Adrenal gland (tissue), 9 donors: ENCODE measurements at regions not wholly inside any gene's neighbourhood (a gene's known extent, or its start where the extent isn't known, plus 50 kb on each side); places are given as distances from the start of the nearest gene placed in this dataset.

Experiments
- DNase-seq, 7 donors: peaks; one replicate each; pipeline ENCODE4 v3.0.0-alpha.2; 2019 to 2020
- H3K27ac ChIP-seq, 5 donors: fragments of 200-600 bp; sonication (generic) in 4 of 5; 1 replicate in 3 of 5; 2 replicates in 2 of 5; pipeline versions ENCODE4 v1.5.1 to v1.8.0; 2016 to 2020; ENCODE audit warnings: mild to moderate bottlenecking in 1 of 5
- H3K27me3 ChIP-seq: fragments of 200-600 bp; 2 replicates; pipeline ENCODE4 v1.8.0; 2021
- H3K36me3 ChIP-seq, 2 donors: fragments of 200-600 bp; replicated peaks in 1 of 2; 1 replicate in 1 of 2; 2 replicates in 1 of 2; pipeline versions ENCODE4 v1.5.1 to v1.8.0; 2018 to 2022
- H3K4me1 ChIP-seq, 2 donors: fragments of 200-600 bp; replicated peaks in 1 of 2; 1 replicate in 1 of 2; 2 replicates in 1 of 2; pipeline versions ENCODE4 v1.5.1 to v1.8.0; 2018 to 2021
- H3K4me3 ChIP-seq, 4 donors: fragments of 200-600 bp; sonication (generic) in 3 of 4; one replicate each; pipeline ENCODE4 v1.5.1; 2016 to 2018
- H3K9me3 ChIP-seq, 3 donors: fragments of 200-600 bp; sonication (generic) in 1 of 3; replicated peaks in 1 of 3; 1 replicate in 2 of 3; 2 replicates in 1 of 3; pipeline versions ENCODE4 v1.5.1 to v1.8.0; 2016 to 2021
- POLR2A ChIP-seq, 2 donors: fragments of 450-650 bp; IDR thresholded peaks; one replicate each; pipeline ENCODE4 v1.6.1; 2017; ENCODE audit warnings: antibody characterized with exemption in 2 of 2, mild to moderate bottlenecking in 2 of 2, moderate library complexity in 1 of 2
- WGBS, 4 donors: extraction: QIAGEN DNeasy Blood & Tissue Kit in 2 of 4; methylation state at CpG; one replicate each; pipeline versions ENCODE4 v1.1.5 to v1.1.7; 2013 to 2017; 5-methylcytosine and 5-hydroxymethylcytosine counted together
- intact Hi-C, 2 donors: fragments of 100-400 bp; cut with DNase I; formaldehyde crosslinking; loops; one replicate each; pipeline versions ENCODE4 v1.14.1 to v1.15.0; 2022 to 2023
- TF ChIP-seq, protein P1 (sequence below), 6 experiments: fragments of 450-650 bp in 4 of 6; fragments of 200-600 bp in 2 of 6; sonication (generic) in 1 of 6; IDR thresholded peaks; 1 replicate in 5 of 6; 2 replicates in 1 of 6; pipeline versions ENCODE4 v1.5.1 to v1.8.0; 2016 to 2021; ENCODE audit warnings: antibody characterized with exemption in 6 of 6, mild to moderate bottlenecking in 2 of 6, moderate library complexity in 1 of 6
- donor health status: healthy with polysubstance abuse.
- donor health status: Bipolar disorder and iron deficiency.
- donor health status: DM: yes; HTN: yes; CAD: no.
- donor health status: DM: no; HTN: no; CAD: no.
- donor health status: DM: no; HTN: no; CAD: no.

DNA sequence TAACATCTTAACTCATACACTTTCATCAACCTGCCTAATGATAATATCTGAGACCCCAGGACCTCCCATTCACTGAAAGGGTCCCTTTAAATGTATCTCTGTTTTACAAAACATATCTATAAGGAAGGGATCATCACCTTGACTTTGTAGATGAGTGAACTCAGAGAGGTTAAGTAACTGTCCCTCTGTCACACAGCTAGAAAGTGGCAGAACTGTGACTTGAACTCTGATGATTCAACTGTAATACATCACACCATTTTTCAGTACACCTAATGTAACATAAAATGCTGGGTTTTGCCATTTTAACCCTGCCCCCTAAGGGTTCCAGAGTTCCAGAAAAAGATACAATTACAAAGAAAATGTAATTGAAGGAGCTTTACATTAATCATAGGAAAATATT, 234.6 kb downstream of the ZEB2 start:
- no peak for DNase-seq
- Histone ChIP-seq H3K27me3 (no peaks in the 10 kb centered on the region), H3K9me3 (no peaks in the 10 kb centered on the region), H3K4me3 (no peak overlapping the region), H3K27ac (no peak overlapping the region), H3K36me3 (no peaks in the 10 kb centered on the region), H3K4me1 (no peaks in the 10 kb centered on the region)
- TF ChIP-seq POLR2A (IDR thresholded peaks at IDR 0.05), result no peak
- TF ChIP-seq, protein P1, sequence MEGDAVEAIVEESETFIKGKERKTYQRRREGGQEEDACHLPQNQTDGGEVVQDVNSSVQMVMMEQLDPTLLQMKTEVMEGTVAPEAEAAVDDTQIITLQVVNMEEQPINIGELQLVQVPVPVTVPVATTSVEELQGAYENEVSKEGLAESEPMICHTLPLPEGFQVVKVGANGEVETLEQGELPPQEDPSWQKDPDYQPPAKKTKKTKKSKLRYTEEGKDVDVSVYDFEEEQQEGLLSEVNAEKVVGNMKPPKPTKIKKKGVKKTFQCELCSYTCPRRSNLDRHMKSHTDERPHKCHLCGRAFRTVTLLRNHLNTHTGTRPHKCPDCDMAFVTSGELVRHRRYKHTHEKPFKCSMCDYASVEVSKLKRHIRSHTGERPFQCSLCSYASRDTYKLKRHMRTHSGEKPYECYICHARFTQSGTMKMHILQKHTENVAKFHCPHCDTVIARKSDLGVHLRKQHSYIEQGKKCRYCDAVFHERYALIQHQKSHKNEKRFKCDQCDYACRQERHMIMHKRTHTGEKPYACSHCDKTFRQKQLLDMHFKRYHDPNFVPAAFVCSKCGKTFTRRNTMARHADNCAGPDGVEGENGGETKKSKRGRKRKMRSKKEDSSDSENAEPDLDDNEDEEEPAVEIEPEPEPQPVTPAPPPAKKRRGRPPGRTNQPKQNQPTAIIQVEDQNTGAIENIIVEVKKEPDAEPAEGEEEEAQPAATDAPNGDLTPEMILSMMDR (IDR thresholded peaks at IDR 0.05), result no peak
- intact Hi-C loops, result no loop called here

- intact Hi-C loops, result no loop called here
- DNase-seq, result no peak
Observed at GRCh38 chr2:144281476-144281875, 238.4 kb downstream of the ZEB2 start.

DNA sequence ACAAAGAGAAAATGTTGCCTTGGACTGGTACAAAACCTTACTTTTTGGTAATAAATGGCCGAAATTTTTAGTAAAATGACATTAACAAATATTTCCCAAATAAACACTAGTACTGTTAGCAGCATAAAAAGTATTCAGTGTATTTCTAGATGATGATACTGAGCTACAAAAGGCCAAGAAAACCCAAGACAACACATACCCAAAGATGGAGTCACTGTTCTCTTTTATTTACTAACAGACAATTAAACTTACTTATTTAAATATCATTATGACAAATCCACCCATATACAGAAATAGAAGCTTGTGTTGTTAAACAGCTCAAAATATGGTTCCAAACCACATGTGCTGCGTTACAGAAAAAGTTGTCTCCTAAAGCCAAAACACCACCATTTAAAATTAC, 239.9 kb downstream of the ZEB2 start:
- Histone ChIP-seq H3K27ac (no peak overlapping the region), H3K4me1 (no peaks in the 10 kb centered on the region), H3K27me3 (no peaks in the 10 kb centered on the region), H3K4me3 (no peak overlapping the region), H3K9me3 (no peaks in the 10 kb centered on the region), H3K36me3 (no peaks in the 10 kb centered on the region)
- intact Hi-C loops, result no loop called here
- no peak for DNase-seq
- 92 to 95% (median 93%) methylated on average over 2 of the region's 2 CpGs for WGBS, 4 donors
- TF ChIP-seq, protein P1 (IDR thresholded peaks at IDR 0.05), result no peak

More at GRCh38 chr2:144281476-144281875, 238.4 kb downstream of the ZEB2 start:
- Histone ChIP-seq H3K9me3 (no peaks in the 10 kb centered on the region), H3K4me3 (no peak overlapping the region), H3K36me3 (no peaks in the 10 kb centered on the region), H3K27ac (no peak overlapping the region), H3K4me1 (no peaks in the 10 kb centered on the region), H3K27me3 (no peaks in the 10 kb centered on the region)
- TF ChIP-seq, protein P1 (IDR thresholded peaks at IDR 0.05), result no peak
- no peak for TF ChIP-seq POLR2A (IDR thresholded peaks at IDR 0.05)

- no peak overlapping the region for H3K4me3 ChIP-seq
- intact Hi-C loops, result no loop called here
- no peak overlapping the region for H3K27ac ChIP-seq
- H3K27me3 ChIP-seq, result no peaks in the 10 kb centered on the region
- TF ChIP-seq, protein P1 (IDR thresholded peaks at IDR 0.05), result no peak
- no peak for TF ChIP-seq POLR2A (IDR thresholded peaks at IDR 0.05)
- no peaks in the 10 kb centered on the region for H3K9me3 ChIP-seq
- 92 to 100% (median 95%) methylated on average over 3 of the region's 3 CpGs for WGBS, 4 donors
- H3K4me1 ChIP-seq, result no peaks in the 10 kb centered on the region
- DNase-seq, result no peak
- H3K36me3 ChIP-seq, result no peaks in the 10 kb centered on the region
Observed at GRCh38 chr2:144279165-144279564, 240.8 kb downstream of the ZEB2 start.
